ENCODE measurements at regions not wholly inside any gene's neighbourhood (a gene's known extent, or its start where the extent isn't known, plus 50 kb on each side); places are given as distances from the start of the nearest gene placed in this dataset.

- no peak overlapping the region for H3K9ac ChIP-seq (ENCODE audit: insufficient read length, low read depth)
- peak; percentile 61 for DNase-seq (ENCODE audit: low read depth, low spot score)
- H3K4me3 ChIP-seq (ENCODE audit: insufficient read length, low read depth): no peak overlapping the region
- no peaks in the 10 kb centered on the region for H3K9me3 ChIP-seq (ENCODE audit: insufficient read depth, low read length)
- no peaks in the 10 kb centered on the region for H3K4me1 ChIP-seq (ENCODE audit: insufficient read depth, insufficient read length)
- no peaks in the 10 kb centered on the region for H3K36me3 ChIP-seq (ENCODE audit: insufficient read depth, insufficient read length, low read length)
- no peaks in the 10 kb centered on the region for H3K27me3 ChIP-seq (ENCODE audit: insufficient read depth, insufficient read length)
- TF ChIP-seq ZNF274 (IDR thresholded peaks at IDR 0.05; ENCODE audit: low read depth, low read length): no peak
- no peak for TF ChIP-seq YY1 (IDR thresholded peaks at IDR 0.05; ENCODE audit: insufficient read depth, insufficient read length)
- no peak for TF ChIP-seq SUZ12 (IDR thresholded peaks at IDR 0.05; ENCODE audit: extremely low read depth, insufficient read depth, insufficient read length)
Observed at GRCh38 chr1:232252546-232253118, 377.3 kb downstream of the SIPA1L2 start.

DNA sequence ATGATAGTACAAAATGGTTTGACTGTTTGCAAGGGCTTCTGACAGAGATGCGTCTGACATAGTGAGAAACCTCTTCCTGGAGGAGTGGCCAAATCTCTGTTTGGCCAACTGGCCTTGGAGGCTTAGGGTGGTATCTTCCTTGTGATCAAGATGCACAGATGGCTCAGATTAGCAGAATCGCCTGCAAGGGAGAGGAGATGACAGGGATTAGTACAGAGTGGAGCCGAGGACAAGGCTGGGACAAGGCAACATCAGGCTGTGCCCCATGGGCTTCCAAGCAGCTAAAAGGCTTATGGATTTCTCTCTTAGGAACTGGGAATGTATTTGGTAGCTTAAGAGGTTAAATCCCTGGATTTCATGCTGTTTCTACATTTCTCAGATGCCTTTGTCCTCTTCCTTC, 379.1 kb downstream of the SIPA1L2 start:
- no peaks in the 10 kb centered on the region for H3K27me3 ChIP-seq (ENCODE audit: insufficient read depth, insufficient read length)
- H3K9me3 ChIP-seq (ENCODE audit: insufficient read depth, low read length): no peaks in the 10 kb centered on the region
- H3K4me3 ChIP-seq (ENCODE audit: insufficient read length, low read depth): no peak overlapping the region
- no peaks in the 10 kb centered on the region for H3K4me1 ChIP-seq (ENCODE audit: insufficient read depth, insufficient read length)
- no peak for TF ChIP-seq SUZ12 (IDR thresholded peaks at IDR 0.05; ENCODE audit: extremely low read depth, insufficient read depth, insufficient read length)
- TF ChIP-seq ZNF274 (IDR thresholded peaks at IDR 0.05; ENCODE audit: low read depth, low read length): no peak
- TF ChIP-seq YY1 (IDR thresholded peaks at IDR 0.05; ENCODE audit: insufficient read depth, insufficient read length): no peak
- H3K9ac ChIP-seq (ENCODE audit: insufficient read length, low read depth): no peak overlapping the region
- no peak for DNase-seq (ENCODE audit: low read depth, low spot score)
- no peaks in the 10 kb centered on the region for H3K36me3 ChIP-seq (ENCODE audit: insufficient read depth, insufficient read length, low read length)

DNA sequence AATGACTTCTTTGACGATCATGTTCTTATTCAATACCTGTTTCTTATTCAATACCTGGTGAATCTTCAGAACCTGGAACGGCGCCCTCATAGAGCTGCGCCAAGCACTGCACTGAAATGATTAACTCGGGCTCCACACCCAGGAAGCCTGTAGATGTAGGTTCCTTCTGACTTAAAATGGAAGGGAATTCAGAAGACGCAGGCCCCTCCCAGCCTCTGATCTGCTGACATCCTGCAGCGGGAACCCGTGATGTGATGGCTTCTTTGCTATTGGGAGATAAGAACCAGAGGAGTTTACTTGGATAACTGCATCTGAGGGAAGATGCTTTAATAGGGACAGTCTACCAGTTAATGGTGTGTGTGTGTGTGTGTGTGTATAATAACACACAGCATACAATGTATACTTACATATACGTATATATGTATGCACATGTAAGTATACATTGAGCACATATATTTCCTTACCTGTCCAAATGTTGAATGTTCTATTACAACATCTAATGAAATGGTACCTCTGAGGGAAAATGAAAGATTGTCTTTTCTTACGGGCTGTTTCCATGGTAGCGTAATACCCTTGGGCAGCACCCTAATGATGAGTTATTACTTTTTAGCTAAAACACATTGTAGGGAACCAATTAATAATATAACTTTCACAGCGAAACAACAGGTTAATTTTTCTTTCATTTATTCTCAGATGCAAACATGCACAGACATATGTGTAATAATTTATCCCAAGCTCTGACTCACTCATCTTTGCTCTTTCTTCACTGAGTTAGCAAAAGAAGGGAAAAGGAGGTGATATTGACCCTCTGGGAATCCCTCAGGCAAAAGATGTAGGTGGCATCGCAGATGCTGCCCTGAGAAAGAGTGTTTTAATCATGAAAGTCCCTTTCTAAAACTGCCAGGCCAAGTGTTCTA, 379.8 kb downstream of the SIPA1L2 start:
- TF ChIP-seq SUZ12 (IDR thresholded peaks at IDR 0.05; ENCODE audit: extremely low read depth, insufficient read depth, insufficient read length) (no peak), YY1 (IDR thresholded peaks at IDR 0.05; ENCODE audit: insufficient read depth, insufficient read length) (no peak), ZNF274 (IDR thresholded peaks at IDR 0.05; ENCODE audit: low read depth, low read length) (no peak)
- Histone ChIP-seq H3K27me3 (ENCODE audit: insufficient read depth, insufficient read length) (no peaks in the 10 kb centered on the region), H3K4me1 (ENCODE audit: insufficient read depth, insufficient read length) (no peaks in the 10 kb centered on the region), H3K9ac (ENCODE audit: insufficient read length, low read depth) (no peak overlapping the region), H3K9me3 (ENCODE audit: insufficient read depth, low read length) (no peaks in the 10 kb centered on the region), H3K36me3 (ENCODE audit: insufficient read depth, insufficient read length, low read length) (no peaks in the 10 kb centered on the region), H3K4me3 (ENCODE audit: insufficient read length, low read depth) (no peak overlapping the region)
- DNase-seq (ENCODE audit: low read depth, low spot score): no peak

- DNase-seq (ENCODE audit: low read depth, low spot score): no peak
- Histone ChIP-seq H3K9ac (ENCODE audit: insufficient read length, low read depth) (no peak overlapping the region), H3K9me3 (ENCODE audit: insufficient read depth, low read length) (no peaks in the 10 kb centered on the region), H3K36me3 (ENCODE audit: insufficient read depth, insufficient read length, low read length) (no peaks in the 10 kb centered on the region), H3K27me3 (ENCODE audit: insufficient read depth, insufficient read length) (no peaks in the 10 kb centered on the region), H3K4me3 (ENCODE audit: insufficient read length, low read depth) (no peak overlapping the region), H3K4me1 (ENCODE audit: insufficient read depth, insufficient read length) (no peaks in the 10 kb centered on the region)
- no peak for TF ChIP-seq SUZ12 (IDR thresholded peaks at IDR 0.05; ENCODE audit: extremely low read depth, insufficient read depth, insufficient read length)
- no peak for TF ChIP-seq YY1 (IDR thresholded peaks at IDR 0.05; ENCODE audit: insufficient read depth, insufficient read length)
Observed at GRCh38 chr1:232249339-232249738, 380.6 kb downstream of the SIPA1L2 start.

- Histone ChIP-seq H3K27me3 (ENCODE audit: insufficient read depth, insufficient read length) (no peaks in the 10 kb centered on the region), H3K4me1 (ENCODE audit: insufficient read depth, insufficient read length) (no peaks in the 10 kb centered on the region), H3K4me3 (ENCODE audit: insufficient read length, low read depth) (no peak overlapping the region), H3K9ac (ENCODE audit: insufficient read length, low read depth) (no peak overlapping the region), H3K36me3 (ENCODE audit: insufficient read depth, insufficient read length, low read length) (no peaks in the 10 kb centered on the region), H3K9me3 (ENCODE audit: insufficient read depth, low read length) (no peaks in the 10 kb centered on the region)
- no peak for DNase-seq (ENCODE audit: low read depth, low spot score)
- TF ChIP-seq SUZ12 (IDR thresholded peaks at IDR 0.05; ENCODE audit: extremely low read depth, insufficient read depth, insufficient read length) (no peak), YY1 (IDR thresholded peaks at IDR 0.05; ENCODE audit: insufficient read depth, insufficient read length) (no peak), ZNF274 (IDR thresholded peaks at IDR 0.05; ENCODE audit: low read depth, low read length) (no peak)
Observed at GRCh38 chr1:232248276-232248820, 381.6 kb downstream of the SIPA1L2 start.

DNA sequence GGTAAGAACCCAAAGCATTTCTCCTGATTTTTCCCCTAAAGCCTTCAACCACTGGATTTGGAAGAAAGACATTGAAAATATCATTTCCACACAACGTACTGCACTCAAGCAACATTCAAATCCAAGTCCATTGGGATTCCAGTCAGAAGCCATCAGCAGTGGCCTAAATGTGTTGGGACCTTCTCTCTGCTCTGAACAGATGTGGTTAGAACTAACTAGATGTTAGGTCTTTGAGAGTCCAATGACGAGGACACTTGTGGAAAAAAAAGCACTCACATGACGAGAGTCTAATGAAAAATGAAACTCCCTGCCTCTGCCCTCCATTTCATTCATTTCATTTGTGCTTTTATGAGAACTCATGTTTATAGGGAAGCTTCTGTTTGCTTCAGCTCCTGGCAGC, 382.3 kb downstream of the SIPA1L2 start:
- Histone ChIP-seq H3K4me3 (ENCODE audit: insufficient read length, low read depth) (no peak overlapping the region), H3K9me3 (ENCODE audit: insufficient read depth, low read length) (no peaks in the 10 kb centered on the region), H3K4me1 (ENCODE audit: insufficient read depth, insufficient read length) (no peaks in the 10 kb centered on the region), H3K36me3 (ENCODE audit: insufficient read depth, insufficient read length, low read length) (no peaks in the 10 kb centered on the region), H3K9ac (ENCODE audit: insufficient read length, low read depth) (no peak overlapping the region), H3K27me3 (ENCODE audit: insufficient read depth, insufficient read length) (no peaks in the 10 kb centered on the region)
- TF ChIP-seq SUZ12 (IDR thresholded peaks at IDR 0.05; ENCODE audit: extremely low read depth, insufficient read depth, insufficient read length) (no peak), ZNF274 (IDR thresholded peaks at IDR 0.05; ENCODE audit: low read depth, low read length) (no peak), YY1 (IDR thresholded peaks at IDR 0.05; ENCODE audit: insufficient read depth, insufficient read length) (no peak)
- no peak for DNase-seq (ENCODE audit: low read depth, low spot score)

DNA sequence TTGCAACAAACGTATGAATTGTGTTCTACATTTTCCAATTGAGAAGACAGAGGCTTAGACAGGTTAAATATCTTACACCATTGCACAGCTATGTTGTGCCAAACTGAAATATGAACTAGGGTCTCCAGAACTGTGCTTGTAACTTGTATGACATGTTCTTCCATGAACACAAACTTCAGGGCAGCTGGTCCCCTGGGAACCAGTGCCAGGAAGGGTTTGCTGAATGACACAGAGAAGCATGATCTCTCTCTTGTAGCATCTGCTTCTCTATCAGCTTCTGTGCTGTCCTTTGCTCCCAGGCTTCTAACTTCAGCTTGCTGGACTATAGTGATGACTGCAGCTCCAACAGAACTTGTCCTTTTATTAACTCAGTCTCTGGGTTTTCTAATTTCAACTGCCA, 385.5 kb downstream of the SIPA1L2 start:
- H3K9me3 ChIP-seq (ENCODE audit: insufficient read depth, low read length): no peaks in the 10 kb centered on the region
- TF ChIP-seq SUZ12 (IDR thresholded peaks at IDR 0.05; ENCODE audit: extremely low read depth, insufficient read depth, insufficient read length) (no peak), YY1 (IDR thresholded peaks at IDR 0.05; ENCODE audit: insufficient read depth, insufficient read length) (no peak), ZNF274 (IDR thresholded peaks at IDR 0.05; ENCODE audit: low read depth, low read length) (no peak)
- no peaks in the 10 kb centered on the region for H3K4me1 ChIP-seq (ENCODE audit: insufficient read depth, insufficient read length)
- DNase-seq (ENCODE audit: low read depth, low spot score): no peak
- H3K27me3 ChIP-seq (ENCODE audit: insufficient read depth, insufficient read length): no peaks in the 10 kb centered on the region
- H3K9ac ChIP-seq (ENCODE audit: insufficient read length, low read depth): no peak overlapping the region
- no peaks in the 10 kb centered on the region for H3K36me3 ChIP-seq (ENCODE audit: insufficient read depth, insufficient read length, low read length)
- no peak overlapping the region for H3K4me3 ChIP-seq (ENCODE audit: insufficient read length, low read depth)
